WTC11 (cell line): ENCODE measurements at regions not wholly inside any gene's neighbourhood (a gene's known extent, or its start where the extent isn't known, plus 50 kb on each side); places are given as distances from the start of the nearest gene placed in this dataset.

Experiments
- ATAC-seq: fragments of 200-7000 bp; cut with Tn5 transposase; 2 replicates; pipeline ENCODE4 v1.10.0; 2021; ENCODE audit warnings: mild to moderate bottlenecking, moderate library complexity
- CTCF ChIA-PET: fragments of 300-600 bp; sonication (Branson Sonifier 250); formaldehyde crosslinking; loops from one replicate; lab custom pipeline; 2021; ENCODE audit warnings: antibody characterized with exemption; lab: Charles Lee
- POLR2A ChIA-PET: fragments of 350-600 bp; sonication (Branson Sonifier 250); formaldehyde crosslinking; loops from one replicate; lab custom pipeline; 2021; ENCODE audit warnings: antibody characterized with exemption; lab: Charles Lee
- DNase-seq: peaks from one replicate; pipeline ENCODE4 v3.0.0; 2021; ENCODE audit warnings: low spot score
- H3K27ac Mint-ChIP-seq: 2 replicates; pipeline ENCODE4 v1.8.0; 2021; ENCODE audit warnings: mixed read lengths
- H3K27me3 Mint-ChIP-seq: 2 replicates; pipeline ENCODE4 v1.8.0; 2021; ENCODE audit warnings: low read depth, mild to moderate bottlenecking, moderate library complexity, mixed read lengths
- H3K36me3 Mint-ChIP-seq: 2 replicates; pipeline ENCODE4 v1.8.0; 2021; ENCODE audit warnings: mixed read lengths
- H3K4me1 Mint-ChIP-seq: 2 replicates; pipeline ENCODE4 v1.8.0; 2022; ENCODE audit warnings: mixed read lengths
- H3K4me3 Mint-ChIP-seq: 2 replicates; pipeline ENCODE4 v1.8.0; 2021; ENCODE audit warnings: mild to moderate bottlenecking, moderate library complexity, mixed read lengths
- H3K9me3 Mint-ChIP-seq: 2 replicates; pipeline ENCODE4 v1.8.0; 2021; ENCODE audit warnings: mixed read lengths
- ATF1 ChIP-seq: sonication (generic); formaldehyde crosslinking; IDR thresholded peaks from 2 replicates; pipeline ENCODE4 v1.8.1; 2023; ENCODE audit warnings: mild to moderate bottlenecking, moderate library complexity, missing genetic modification reagents
- ATF6 ChIP-seq: sonication (generic); formaldehyde crosslinking; IDR thresholded peaks from 2 replicates; pipeline ENCODE4 v1.8.1; 2023; ENCODE audit warnings: mild to moderate bottlenecking, missing genetic modification reagents
- CDX4 ChIP-seq: fragments of 250-450 bp; sonication (Bioruptor Pico); IDR thresholded peaks from 2 replicates; pipeline ENCODE4 v1.9.0; 2021; ENCODE audit warnings: moderate library complexity, mild to moderate bottlenecking, inconsistent platforms, borderline replicate concordance
- E2F4 ChIP-seq: sonication (generic); formaldehyde crosslinking; IDR thresholded peaks from 2 replicates; pipeline ENCODE4 v1.8.1; 2022; ENCODE audit warnings: low read depth, mild to moderate bottlenecking, moderate library complexity, missing genetic modification reagents, borderline replicate concordance
- ERG ChIP-seq: fragments of 250-450 bp; sonication (Bioruptor Pico); IDR thresholded peaks from 2 replicates; pipeline ENCODE4 v1.8.0; 2021; ENCODE audit warnings: mild to moderate bottlenecking
- MYBL2 ChIP-seq: sonication (generic); formaldehyde crosslinking; IDR thresholded peaks from 2 replicates; pipeline ENCODE4 v1.8.1; 2023; ENCODE audit warnings: mild to moderate bottlenecking, moderate library complexity, missing genetic modification reagents
- NFATC4 ChIP-seq: fragments of 250-450 bp; sonication (Bioruptor Pico); IDR thresholded peaks from 2 replicates; pipeline ENCODE4 v1.9.0; 2021; ENCODE audit warnings: mild to moderate bottlenecking
- NR2C2 ChIP-seq: sonication (generic); formaldehyde crosslinking; IDR thresholded peaks from 2 replicates; pipeline ENCODE4 v1.8.0; 2022; ENCODE audit warnings: mild to moderate bottlenecking, missing genetic modification reagents
- TP53 ChIP-seq: sonication (generic); formaldehyde crosslinking; IDR thresholded peaks from 2 replicates; pipeline ENCODE4 v1.8.1; 2023; ENCODE audit warnings: mild to moderate bottlenecking, missing genetic modification reagents
- ZNF138 ChIP-seq: sonication (generic); formaldehyde crosslinking; conservative IDR thresholded peaks from 2 replicates; pipeline ENCODE4 v1.8.1; 2022; ENCODE audit warnings: mild to moderate bottlenecking, moderate library complexity, missing genetic modification reagents
- ZNF317 ChIP-seq: sonication (generic); formaldehyde crosslinking; IDR thresholded peaks from 2 replicates; pipeline ENCODE4 v1.8.1; 2023; ENCODE audit warnings: low read depth, mild to moderate bottlenecking, moderate library complexity, missing genetic modification reagents, borderline replicate concordance
- TF ChIP-seq, protein P1 (sequence below): sonication (generic); formaldehyde crosslinking; IDR thresholded peaks from 2 replicates; pipeline ENCODE4 v1.8.0; 2022; ENCODE audit warnings: mild to moderate bottlenecking, missing genetic modification reagents
- TF ChIP-seq, protein P2 (sequence below): sonication (generic); formaldehyde crosslinking; IDR thresholded peaks from 2 replicates; pipeline ENCODE4 v1.8.1; 2023; ENCODE audit warnings: mild to moderate bottlenecking, missing genetic modification reagents, moderate library complexity
- TF ChIP-seq, protein P3 (sequence below): fragments of 250-450 bp; sonication (Bioruptor Pico); IDR thresholded peaks from 2 replicates; pipeline ENCODE4 v1.9.0; 2021; ENCODE audit warnings: mild to moderate bottlenecking
- TF ChIP-seq, protein P4 (sequence below): sonication (generic); formaldehyde crosslinking; IDR thresholded peaks from 2 replicates; pipeline ENCODE4 v1.8.1; 2023; ENCODE audit warnings: mild to moderate bottlenecking, moderate library complexity, missing genetic modification reagents
- TF ChIP-seq, protein P5 (sequence below): fragments of 200-600 bp; IDR thresholded peaks from 2 replicates; pipeline ENCODE4 v1.8.0; 2022; ENCODE audit warnings: antibody characterized with exemption
- TF ChIP-seq, protein P6 (sequence below): sonication (generic); formaldehyde crosslinking; IDR thresholded peaks from 2 replicates; pipeline ENCODE4 v1.8.0; 2022; ENCODE audit warnings: mild to moderate bottlenecking, missing genetic modification reagents

GRCh38 chr10:128461991-128462390 is 335.8 kb upstream of the MKI67 start (continued):
- TF ChIP-seq, protein P1, sequence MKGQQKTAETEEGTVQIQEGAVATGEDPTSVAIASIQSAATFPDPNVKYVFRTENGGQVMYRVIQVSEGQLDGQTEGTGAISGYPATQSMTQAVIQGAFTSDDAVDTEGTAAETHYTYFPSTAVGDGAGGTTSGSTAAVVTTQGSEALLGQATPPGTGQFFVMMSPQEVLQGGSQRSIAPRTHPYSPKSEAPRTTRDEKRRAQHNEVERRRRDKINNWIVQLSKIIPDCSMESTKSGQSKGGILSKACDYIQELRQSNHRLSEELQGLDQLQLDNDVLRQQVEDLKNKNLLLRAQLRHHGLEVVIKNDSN (CRISPR knock-in tag): no peak
- TF ChIP-seq, protein P2, sequence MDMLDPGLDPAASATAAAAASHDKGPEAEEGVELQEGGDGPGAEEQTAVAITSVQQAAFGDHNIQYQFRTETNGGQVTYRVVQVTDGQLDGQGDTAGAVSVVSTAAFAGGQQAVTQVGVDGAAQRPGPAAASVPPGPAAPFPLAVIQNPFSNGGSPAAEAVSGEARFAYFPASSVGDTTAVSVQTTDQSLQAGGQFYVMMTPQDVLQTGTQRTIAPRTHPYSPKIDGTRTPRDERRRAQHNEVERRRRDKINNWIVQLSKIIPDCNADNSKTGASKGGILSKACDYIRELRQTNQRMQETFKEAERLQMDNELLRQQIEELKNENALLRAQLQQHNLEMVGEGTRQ: no peak
- TF ChIP-seq ZNF138 (CRISPR knock-in tag): no peak

- POLR2A ChIA-PET: no interaction called here
- peaks cover 14% of the 10 kb centered on the region for H3K4me1 Mint-ChIP-seq
- ATAC-seq (no peak), DNase-seq (no peak)
- H3K27ac Mint-ChIP-seq: no peak overlapping the region
- peaks cover 2% of the 10 kb centered on the region; the same call in 1 of the 2 replicates for H3K27me3 Mint-ChIP-seq
- H3K36me3 Mint-ChIP-seq: no peaks in the 10 kb centered on the region
- CTCF ChIA-PET: interaction anchor here (1.3 kb wide), 2 partner anchors 195 kb away, joined by 4 read pairs; no protein-coding TSS in a partner anchor
- H3K9me3 Mint-ChIP-seq: peaks cover 12% of the 10 kb centered on the region
- TF ChIP-seq, protein P3, sequence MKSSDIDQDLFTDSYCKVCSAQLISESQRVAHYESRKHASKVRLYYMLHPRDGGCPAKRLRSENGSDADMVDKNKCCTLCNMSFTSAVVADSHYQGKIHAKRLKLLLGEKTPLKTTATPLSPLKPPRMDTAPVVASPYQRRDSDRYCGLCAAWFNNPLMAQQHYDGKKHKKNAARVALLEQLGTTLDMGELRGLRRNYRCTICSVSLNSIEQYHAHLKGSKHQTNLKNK (CRISPR knock-in tag): no peak
- TF ChIP-seq NFATC4 (CRISPR knock-in tag): no peak
- no peak for TF ChIP-seq ATF1 (CRISPR knock-in tag)
- no peak for TF ChIP-seq NR2C2 (CRISPR knock-in tag)
- no peak for TF ChIP-seq CDX4 (CRISPR knock-in tag)
- TF ChIP-seq TP53 (CRISPR knock-in tag): no peak
- no peak for TF ChIP-seq E2F4 (CRISPR knock-in tag)
- no peak overlapping the region for H3K4me3 Mint-ChIP-seq
These were observed 336.6 kb upstream of the MKI67 start for GRCh38 chr10:128462844-128463243.

DNA sequence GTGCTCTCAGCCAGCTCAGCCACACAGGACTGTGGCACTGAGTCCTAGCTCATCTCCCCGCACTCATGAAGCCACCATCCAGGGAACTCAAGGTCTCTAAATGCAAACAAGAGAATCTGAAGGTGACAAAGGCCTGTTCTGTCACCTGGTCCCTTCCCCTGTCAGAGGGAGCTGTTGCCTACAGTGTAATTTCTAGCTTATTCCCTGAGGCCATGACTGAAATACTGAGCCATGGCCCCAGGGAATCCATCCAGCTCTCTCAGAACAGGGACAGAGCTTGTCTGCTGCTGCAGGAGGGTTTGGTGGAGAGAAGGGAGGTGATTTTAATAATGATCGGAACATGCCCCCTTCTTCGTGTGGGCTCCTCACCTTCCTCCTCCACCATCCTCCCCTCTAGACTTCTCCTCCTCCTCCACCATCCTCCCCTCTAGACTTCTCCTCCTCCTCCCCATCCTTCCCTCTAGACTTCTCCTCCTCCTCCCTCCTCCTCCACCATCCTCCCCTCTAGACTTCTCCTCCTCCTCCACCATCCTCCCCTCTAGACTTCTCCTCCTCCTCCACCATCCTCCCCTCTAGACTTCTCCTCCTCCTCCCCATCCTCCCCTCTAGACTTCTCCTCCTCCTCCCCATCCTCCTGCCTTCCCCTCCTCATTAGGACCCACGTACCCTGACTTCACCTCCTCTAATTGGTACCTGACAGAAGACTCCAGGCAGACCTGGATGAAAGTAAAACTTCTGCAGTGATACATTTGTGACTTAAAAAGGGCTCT is 338.0 kb upstream of the MKI67 start:
- Mint-ChIP-seq H3K4me3 (no peak overlapping the region), H3K27ac (no peak overlapping the region), H3K4me1 (peaks cover 14% of the 10 kb centered on the region), H3K36me3 (no peaks in the 10 kb centered on the region), H3K27me3 (peaks cover 2% of the 10 kb centered on the region; the same call in 1 of the 2 replicates), H3K9me3 (peaks cover 11% of the 10 kb centered on the region)
- ChIA-PET CTCF (interaction anchor here (1.3 kb wide), 1 partner anchor 196 kb away, joined by 4 read pairs; no protein-coding TSS in a partner anchor), POLR2A (no interaction called here)
- TF ChIP-seq, protein P4, sequence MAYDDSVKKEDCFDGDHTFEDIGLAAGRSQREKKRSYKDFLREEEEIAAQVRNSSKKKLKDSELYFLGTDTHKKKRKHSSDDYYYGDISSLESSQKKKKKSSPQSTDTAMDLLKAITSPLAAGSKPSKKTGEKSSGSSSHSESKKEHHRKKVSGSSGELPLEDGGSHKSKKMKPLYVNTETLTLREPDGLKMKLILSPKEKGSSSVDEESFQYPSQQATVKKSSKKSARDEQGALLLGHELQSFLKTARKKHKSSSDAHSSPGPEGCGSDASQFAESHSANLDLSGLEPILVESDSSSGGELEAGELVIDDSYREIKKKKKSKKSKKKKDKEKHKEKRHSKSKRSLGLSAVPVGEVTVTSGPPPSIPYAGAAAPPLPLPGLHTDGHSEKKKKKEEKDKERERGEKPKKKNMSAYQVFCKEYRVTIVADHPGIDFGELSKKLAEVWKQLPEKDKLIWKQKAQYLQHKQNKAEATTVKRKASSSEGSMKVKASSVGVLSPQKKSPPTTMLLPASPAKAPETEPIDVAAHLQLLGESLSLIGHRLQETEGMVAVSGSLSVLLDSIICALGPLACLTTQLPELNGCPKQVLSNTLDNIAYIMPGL (CRISPR knock-in tag): no peak
- TF ChIP-seq, protein P5, sequence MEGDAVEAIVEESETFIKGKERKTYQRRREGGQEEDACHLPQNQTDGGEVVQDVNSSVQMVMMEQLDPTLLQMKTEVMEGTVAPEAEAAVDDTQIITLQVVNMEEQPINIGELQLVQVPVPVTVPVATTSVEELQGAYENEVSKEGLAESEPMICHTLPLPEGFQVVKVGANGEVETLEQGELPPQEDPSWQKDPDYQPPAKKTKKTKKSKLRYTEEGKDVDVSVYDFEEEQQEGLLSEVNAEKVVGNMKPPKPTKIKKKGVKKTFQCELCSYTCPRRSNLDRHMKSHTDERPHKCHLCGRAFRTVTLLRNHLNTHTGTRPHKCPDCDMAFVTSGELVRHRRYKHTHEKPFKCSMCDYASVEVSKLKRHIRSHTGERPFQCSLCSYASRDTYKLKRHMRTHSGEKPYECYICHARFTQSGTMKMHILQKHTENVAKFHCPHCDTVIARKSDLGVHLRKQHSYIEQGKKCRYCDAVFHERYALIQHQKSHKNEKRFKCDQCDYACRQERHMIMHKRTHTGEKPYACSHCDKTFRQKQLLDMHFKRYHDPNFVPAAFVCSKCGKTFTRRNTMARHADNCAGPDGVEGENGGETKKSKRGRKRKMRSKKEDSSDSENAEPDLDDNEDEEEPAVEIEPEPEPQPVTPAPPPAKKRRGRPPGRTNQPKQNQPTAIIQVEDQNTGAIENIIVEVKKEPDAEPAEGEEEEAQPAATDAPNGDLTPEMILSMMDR: no peak
- TF ChIP-seq TP53 (CRISPR knock-in tag): no peak
- no peak for TF ChIP-seq ZNF317
- no peak for TF ChIP-seq MYBL2 (CRISPR knock-in tag)
- TF ChIP-seq ATF6: no peak
- no peak for TF ChIP-seq ERG (CRISPR knock-in tag)
- TF ChIP-seq, protein P6, sequence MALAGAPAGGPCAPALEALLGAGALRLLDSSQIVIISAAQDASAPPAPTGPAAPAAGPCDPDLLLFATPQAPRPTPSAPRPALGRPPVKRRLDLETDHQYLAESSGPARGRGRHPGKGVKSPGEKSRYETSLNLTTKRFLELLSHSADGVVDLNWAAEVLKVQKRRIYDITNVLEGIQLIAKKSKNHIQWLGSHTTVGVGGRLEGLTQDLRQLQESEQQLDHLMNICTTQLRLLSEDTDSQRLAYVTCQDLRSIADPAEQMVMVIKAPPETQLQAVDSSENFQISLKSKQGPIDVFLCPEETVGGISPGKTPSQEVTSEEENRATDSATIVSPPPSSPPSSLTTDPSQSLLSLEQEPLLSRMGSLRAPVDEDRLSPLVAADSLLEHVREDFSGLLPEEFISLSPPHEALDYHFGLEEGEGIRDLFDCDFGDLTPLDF (CRISPR knock-in tag): no peak
- ATAC-seq (no peak), DNase-seq (no peak)
